ENCODE measurements at regions not wholly inside any gene's neighbourhood (a gene's known extent, or its start where the extent isn't known, plus 50 kb on each side); places are given as distances from the start of the nearest gene placed in this dataset.
A peak's percentile ranks its signal among the peaks of the same experiment; 100 is the strongest.

GRCh38 chr10:113470372-113471240 is 82.2 kb upstream of the HABP2 start:
- intact Hi-C loops (cut with micrococcal nuclease), result no loop called here
- no peaks in the 10 kb centered on the region for H3K4me1 Mint-ChIP-seq
- Histone ChIP-seq H3K27ac (ENCODE audit: low read length) (no peak overlapping the region), H3K36me3 (ENCODE audit: control insufficient read depth, insufficient read depth, low read length) (no peaks in the 10 kb centered on the region), H3K4me3 (ENCODE audit: low read length) (no peak overlapping the region), H3K9me3 (ENCODE audit: control insufficient read depth, insufficient read depth, low read length) (no peaks in the 10 kb centered on the region), H3K27me3 (ENCODE audit: control insufficient read depth, insufficient read depth, low read length) (no peaks in the 10 kb centered on the region), H3K4me1 (ENCODE audit: control insufficient read depth, insufficient read depth, low read length) (no peaks in the 10 kb centered on the region)
- H3K4me3 Mint-ChIP-seq, result no peak overlapping the region
- H3K9me3 Mint-ChIP-seq, result no peaks in the 10 kb centered on the region
- ATAC-seq (peak in 1 of 3 donors; percentile 21), DNase-seq (no peak)
- peaks cover 3 to 7% of the 10 kb centered on the region in 2 donors for H3K27me3 Mint-ChIP-seq (ENCODE audit: low read depth in 2 of 2)
- WGBS (ENCODE audit: insufficient coverage), result 80% methylated on average over 5 of the region's 5 CpGs
- no peak for TF ChIP-seq CTCF (IDR thresholded peaks at IDR 0.05)
- no peaks in the 10 kb centered on the region for H3K36me3 Mint-ChIP-seq
- H3K27ac Mint-ChIP-seq, result no peak overlapping the region

GRCh38 chr10:113471241-113471996 is 81.4 kb upstream of the HABP2 start:
- Histone ChIP-seq H3K4me3 (ENCODE audit: low read length) (no peak overlapping the region), H3K27ac (ENCODE audit: low read length) (no peak overlapping the region), H3K9me3 (ENCODE audit: control insufficient read depth, insufficient read depth, low read length) (no peaks in the 10 kb centered on the region), H3K36me3 (ENCODE audit: control insufficient read depth, insufficient read depth, low read length) (no peaks in the 10 kb centered on the region), H3K27me3 (ENCODE audit: control insufficient read depth, insufficient read depth, low read length) (no peaks in the 10 kb centered on the region), H3K4me1 (ENCODE audit: control insufficient read depth, insufficient read depth, low read length) (no peaks in the 10 kb centered on the region)
- peaks cover 3 to 7% of the 10 kb centered on the region in 2 donors for H3K27me3 Mint-ChIP-seq (ENCODE audit: low read depth in 2 of 2)
- no peaks in the 10 kb centered on the region for H3K9me3 Mint-ChIP-seq
- H3K4me3 Mint-ChIP-seq, result no peak overlapping the region
- intact Hi-C loops (cut with micrococcal nuclease), result no loop called here
- DNase-seq, result no peak
- H3K36me3 Mint-ChIP-seq, result no peaks in the 10 kb centered on the region
- H3K27ac Mint-ChIP-seq, result no peak overlapping the region
- no peaks in the 10 kb centered on the region for H3K4me1 Mint-ChIP-seq
- WGBS (ENCODE audit: insufficient coverage), result 93% methylated on average over 6 of the region's 6 CpGs
- ATAC-seq, result no peak
- TF ChIP-seq CTCF (IDR thresholded peaks at IDR 0.05), result no peak

GRCh38 chr10:113473011-113473410 is 79.8 kb upstream of the HABP2 start:
- Mint-ChIP-seq H3K27me3 (ENCODE audit: low read depth in 2 of 2) (peaks cover 0 to 3% of the 10 kb centered on the region in 2 donors), H3K27ac (no peak overlapping the region), H3K4me3 (no peak overlapping the region), H3K9me3 (no peaks in the 10 kb centered on the region), H3K4me1 (no peaks in the 10 kb centered on the region), H3K36me3 (no peaks in the 10 kb centered on the region)
- H3K27ac ChIP-seq (ENCODE audit: low read length), result no peak overlapping the region
- 83% methylated on average over 1 of the region's 1 CpG for WGBS (ENCODE audit: insufficient coverage)
- peaks cover under 1% of the 10 kb centered on the region for H3K9me3 ChIP-seq (ENCODE audit: control insufficient read depth, insufficient read depth, low read length)
- TF ChIP-seq CTCF (IDR thresholded peaks at IDR 0.05), result no peak
- no peaks in the 10 kb centered on the region for H3K4me1 ChIP-seq (ENCODE audit: control insufficient read depth, insufficient read depth, low read length)
- H3K36me3 ChIP-seq (ENCODE audit: control insufficient read depth, insufficient read depth, low read length), result no peaks in the 10 kb centered on the region
- H3K27me3 ChIP-seq (ENCODE audit: control insufficient read depth, insufficient read depth, low read length), result no peaks in the 10 kb centered on the region
- no peak overlapping the region for H3K4me3 ChIP-seq (ENCODE audit: low read length)
- ATAC-seq (no peak), DNase-seq (no peak)
- intact Hi-C loops (cut with micrococcal nuclease), result no loop called here

Data from natural killer cell (primary cell).